Lung (tissue), 11 donors: ENCODE measurements at regions not wholly inside any gene's neighbourhood (a gene's known extent, or its start where the extent isn't known, plus 50 kb on each side); places are given as distances from the start of the nearest gene placed in this dataset.

Experiments
- ATAC-seq: fragments of 200-7000 bp; cut with Tn5 transposase; one replicate; pipeline ENCODE4 v1.9.1; 2020; ENCODE audit warnings: moderate number of reproducible peaks; ENCODE audit not compliant: insufficient read depth, low FRiP score
- DNase-seq, 3 donors: peaks; one replicate each; pipeline ENCODE4 v3.0.0-alpha.2; 2013 to 2017
- H3K27ac ChIP-seq, 2 donors: one replicate each; pipeline ENCODE4 v1.5.1; 2013; ENCODE audit warnings: mild to moderate bottlenecking in 2 of 2, moderate library complexity in 2 of 2, control low read depth in 1 of 2, inconsistent platforms in 1 of 2, low read depth in 1 of 2, low read length in 1 of 2
- H3K27me3 ChIP-seq, 3 donors: one replicate each; pipeline ENCODE4 v1.5.1; 2013; ENCODE audit warnings: low read length in 2 of 3; ENCODE audit not compliant: control insufficient read depth in 3 of 3, insufficient read depth in 3 of 3
- H3K36me3 ChIP-seq, 4 donors: one replicate each; pipeline ENCODE4 v1.5.1; 2013; ENCODE audit warnings: low read length in 4 of 4, mild to moderate bottlenecking in 1 of 4, moderate library complexity in 1 of 4; ENCODE audit not compliant: control insufficient read depth in 4 of 4, insufficient read depth in 4 of 4
- H3K4me1 ChIP-seq, 5 donors: one replicate each; pipeline ENCODE4 v1.5.1; 2013; ENCODE audit warnings: low read length in 5 of 5, mild to moderate bottlenecking in 2 of 5, moderate library complexity in 1 of 5; ENCODE audit not compliant: control insufficient read depth in 5 of 5, insufficient read depth in 5 of 5
- H3K4me3 ChIP-seq: one replicate; pipeline ENCODE4 v1.5.1; 2013; ENCODE audit warnings: mild to moderate bottlenecking, control low read depth, moderate library complexity
- H3K9ac ChIP-seq, 2 donors: one replicate each; pipeline ENCODE4 v1.5.1; 2013; ENCODE audit warnings: low read length in 2 of 2, control low read depth in 1 of 2; ENCODE audit not compliant: insufficient read depth in 1 of 2
- H3K9me3 ChIP-seq, 4 donors: one replicate each; pipeline ENCODE4 v1.5.1; 2013; ENCODE audit warnings: low read length in 3 of 4, mild to moderate bottlenecking in 1 of 4, moderate library complexity in 1 of 4; ENCODE audit not compliant: control insufficient read depth in 4 of 4, insufficient read depth in 3 of 4
- CTCF ChIP-seq: IDR thresholded peaks from 2 replicates; pipeline ENCODE4 v1.5.1; 2012; ENCODE audit warnings: mild to moderate bottlenecking; ENCODE audit errors: control extremely low read depth, extremely low read depth
- WGBS, 2 donors: extraction: QIAGEN DNeasy Blood & Tissue Kit; methylation state at CpG; one replicate each; pipeline ENCODE4 v1.1.7; 2013; 5-methylcytosine and 5-hydroxymethylcytosine counted together
- donor health status: control.
- donor health status: control.
- donor health status: Bipolar disorder and iron deficiency.
- donor health status: healthy.
- donor health status: DM: yes; HTN: yes; CAD: no.

GRCh38 chr16:77592021-77592420 lies 130.3 kb upstream of the NUDT7 start:
- H3K9ac ChIP-seq: no peak overlapping the region
- WGBS, 2 donors: 81 to 89% methylated on average over 2 of the region's 2 CpGs
- no peak overlapping the region for H3K27ac ChIP-seq
- ATAC-seq (no peak), DNase-seq (no peak)
- H3K4me3 ChIP-seq: no peak overlapping the region
- H3K27me3 ChIP-seq: no peaks in the 10 kb centered on the region
- peaks cover 0 to 30% (median 3%) of the 10 kb centered on the region in 5 donors for H3K4me1 ChIP-seq
- no peaks in the 10 kb centered on the region for H3K9me3 ChIP-seq
- no peaks in the 10 kb centered on the region for H3K36me3 ChIP-seq
- TF ChIP-seq CTCF: no peak

- Histone ChIP-seq H3K27ac (no peak overlapping the region), H3K9me3 (no peaks in the 10 kb centered on the region), H3K9ac (no peak overlapping the region), H3K36me3 (no peaks in the 10 kb centered on the region), H3K27me3 (no peaks in the 10 kb centered on the region), H3K4me3 (no peak overlapping the region), H3K4me1 (peaks cover 0 to 17% (median 3%) of the 10 kb centered on the region in 5 donors)
- WGBS, 2 donors: 59 to 65% methylated on average over 5 of the region's 5 CpGs
- DNase-seq (no peak), ATAC-seq (no peak)
- no peak for TF ChIP-seq CTCF
Measured at GRCh38 chr16:77594057-77594456, 128.3 kb upstream of the NUDT7 start.

- DNase-seq: no peak
- H3K9ac ChIP-seq: no peak overlapping the region
- TF ChIP-seq CTCF: no peak
- H3K36me3 ChIP-seq: no peaks in the 10 kb centered on the region
- no peak overlapping the region for H3K4me3 ChIP-seq
- peaks cover 0 to 2% (median 0%) of the 10 kb centered on the region in 4 donors for H3K9me3 ChIP-seq
- 70 to 74% methylated on average over 9 of the region's 9 CpGs for WGBS, 2 donors
- no peak overlapping the region for H3K27ac ChIP-seq
- no peak for ATAC-seq
- H3K4me1 ChIP-seq: peaks cover 0 to 17% (median 3%) of the 10 kb centered on the region in 5 donors
- no peaks in the 10 kb centered on the region for H3K27me3 ChIP-seq
Measured at GRCh38 chr16:77594799-77595596, 127.3 kb upstream of the NUDT7 start.
